H9 (cell line): ENCODE measurements at regions not wholly inside any gene's neighbourhood (a gene's known extent, or its start where the extent isn't known, plus 50 kb on each side); places are given as distances from the start of the nearest gene placed in this dataset.

Source experiments
- DNase-seq: peaks from one replicate; pipeline ENCODE4 v3.0.0-alpha.2; 2017
- H2AFZ ChIP-seq: one replicate; pipeline ENCODE4 v1.6.1; 2013; ENCODE audit warnings: mild to moderate bottlenecking, low read length, control low read depth, moderate library complexity
- H2AK5ac ChIP-seq: 2 replicates; pipeline ENCODE4 v1.6.1; 2013; ENCODE audit warnings: low read length, control low read depth, mixed read lengths; ENCODE audit not compliant: insufficient read length
- H2BK120ac ChIP-seq: one replicate; pipeline ENCODE4 v1.6.1; 2013; ENCODE audit warnings: low read depth, mild to moderate bottlenecking, low read length, control low read depth, inconsistent platforms; ENCODE audit not compliant: poor library complexity, severe bottlenecking
- H2BK12ac ChIP-seq: 2 replicates; pipeline ENCODE4 v1.6.1; 2013; ENCODE audit warnings: low read length, control low read depth, mixed read lengths, low read depth; ENCODE audit not compliant: insufficient read length
- H2BK15ac ChIP-seq: 2 replicates; pipeline ENCODE4 v1.6.1; 2013; ENCODE audit warnings: low read depth, low read length, control low read depth
- H2BK20ac ChIP-seq: one replicate; pipeline ENCODE4 v1.6.1; 2013; ENCODE audit warnings: low read depth, mild to moderate bottlenecking, low read length, control low read depth, inconsistent platforms; ENCODE audit not compliant: poor library complexity, severe bottlenecking
- H2BK5ac ChIP-seq: 2 replicates; pipeline ENCODE4 v1.6.1; 2013; ENCODE audit warnings: low read length, control low read depth, mixed read lengths; ENCODE audit not compliant: insufficient read length
- H3K14ac ChIP-seq: 2 replicates; pipeline ENCODE4 v1.6.1; 2013; ENCODE audit warnings: low read length, control low read depth; ENCODE audit not compliant: insufficient read depth
- H3K18ac ChIP-seq: 2 replicates; pipeline ENCODE4 v1.6.1; 2013; ENCODE audit warnings: low read depth, mild to moderate bottlenecking, mixed read lengths, low read length, control low read depth; ENCODE audit not compliant: insufficient read length
- H3K23ac ChIP-seq: 2 replicates; pipeline ENCODE4 v1.6.1; 2013; ENCODE audit warnings: low read length, control low read depth, mixed read lengths, low read depth; ENCODE audit not compliant: insufficient read length
- H3K23me2 ChIP-seq: 2 replicates; pipeline ENCODE4 v1.6.1; 2013; ENCODE audit warnings: low read depth, mild to moderate bottlenecking, mixed read lengths, low read length, control low read depth; ENCODE audit not compliant: insufficient read length, poor library complexity, severe bottlenecking
- H3K27ac ChIP-seq: 2 replicates; pipeline ENCODE4 v1.5.1; 2013; ENCODE audit warnings: low read length, control low read depth, mixed read lengths, low read depth; ENCODE audit not compliant: insufficient read length
- H3K27me3 ChIP-seq: 2 replicates; pipeline ENCODE4 v1.6.1; 2013; ENCODE audit warnings: low read length, control low read depth, inconsistent platforms; ENCODE audit not compliant: insufficient read depth
- H3K4ac ChIP-seq: 2 replicates; pipeline ENCODE4 v1.6.1; 2013; ENCODE audit warnings: low read depth, mild to moderate bottlenecking, control low read depth, inconsistent platforms, low read length, moderate library complexity
- H3K4me1 ChIP-seq: 2 replicates; pipeline ENCODE4 v1.6.1; 2013; ENCODE audit warnings: low read length, control low read depth, inconsistent platforms; ENCODE audit not compliant: insufficient read depth
- H3K4me2 ChIP-seq: 2 replicates; pipeline ENCODE4 v1.6.1; 2013; ENCODE audit warnings: low read length, control low read depth, mixed read lengths; ENCODE audit not compliant: insufficient read length, insufficient read depth
- H3K56ac ChIP-seq: 2 replicates; pipeline ENCODE4 v1.6.1; 2013; ENCODE audit warnings: low read depth, mild to moderate bottlenecking, mixed read lengths, low read length, control low read depth; ENCODE audit not compliant: insufficient read length
- H3K79me1 ChIP-seq: 2 replicates; pipeline ENCODE4 v1.6.1; 2013; ENCODE audit warnings: low read depth, mild to moderate bottlenecking, moderate library complexity, low read length, control low read depth, inconsistent platforms; ENCODE audit not compliant: insufficient read depth, poor library complexity, severe bottlenecking
- H3K79me2 ChIP-seq: 2 replicates; pipeline ENCODE4 v1.6.1; 2013; ENCODE audit warnings: low read length, control low read depth, inconsistent platforms; ENCODE audit not compliant: insufficient read depth
- H3K9ac ChIP-seq: 2 replicates; pipeline ENCODE4 v1.6.1; 2013; ENCODE audit warnings: low read length, control low read depth, mixed read lengths; ENCODE audit not compliant: insufficient read length; ENCODE audit errors: extremely low read depth
- H3K9me3 ChIP-seq: one replicate; pipeline ENCODE4 v1.6.1; 2013; ENCODE audit warnings: low read depth, low read length, inconsistent platforms; ENCODE audit not compliant: control insufficient read depth
- H3T11ph ChIP-seq: one replicate; pipeline ENCODE4 v1.6.1; 2013; ENCODE audit warnings: mild to moderate bottlenecking, low read length, control low read depth, inconsistent platforms
- H4K20me1 ChIP-seq: one replicate; pipeline ENCODE4 v1.6.1; 2013; ENCODE audit not compliant: control insufficient read depth, insufficient read length, insufficient read depth
- H4K5ac ChIP-seq: 2 replicates; pipeline ENCODE4 v1.6.1; 2013; ENCODE audit warnings: low read depth, mild to moderate bottlenecking, mixed read lengths, low read length, control low read depth; ENCODE audit not compliant: insufficient read length
- H4K8ac ChIP-seq: replicated peaks from 2 replicates; pipeline ENCODE4 v1.6.1; 2013; ENCODE audit warnings: low read length, control low read depth, mixed read lengths, low read depth; ENCODE audit not compliant: insufficient read length
- H4K91ac ChIP-seq: 2 replicates; pipeline ENCODE4 v1.6.1; 2013; ENCODE audit warnings: low read depth, mild to moderate bottlenecking, moderate library complexity, mixed read lengths, low read length, control low read depth; ENCODE audit not compliant: insufficient read length
- H3K27ac Mint-ChIP-seq, 3 experiments: 2 replicates in 2 of 3; 3 replicates in 1 of 3; pipeline ENCODE4 v1.8.0; 2020 to 2021; ENCODE audit warnings: mixed read lengths in 3 of 3, mild to moderate bottlenecking in 1 of 3, moderate library complexity in 1 of 3
- H3K27me3 Mint-ChIP-seq: 2 replicates; pipeline ENCODE4 v1.8.0; 2021; ENCODE audit warnings: low read depth, mild to moderate bottlenecking, moderate library complexity, mixed read lengths
- H3K36me3 Mint-ChIP-seq, 3 experiments: 2 replicates in 2 of 3; 3 replicates in 1 of 3; pipeline ENCODE4 v1.8.0; 2020 to 2021; ENCODE audit warnings: low read depth in 3 of 3, mixed read lengths in 3 of 3; ENCODE audit not compliant: insufficient read depth in 1 of 3
- H3K4me1 Mint-ChIP-seq, 2 experiments: 2 replicates each; pipeline ENCODE4 v1.8.0; 2020; ENCODE audit warnings: mixed read lengths in 2 of 2
- H3K4me3 Mint-ChIP-seq, 2 experiments: 2 replicates in 1 of 2; 3 replicates in 1 of 2; pipeline ENCODE4 v1.8.0; 2020 to 2021; ENCODE audit warnings: mild to moderate bottlenecking in 2 of 2, mixed read lengths in 2 of 2, moderate library complexity in 1 of 2
- H3K9me3 Mint-ChIP-seq, 2 experiments: 2 replicates in 1 of 2; 3 replicates in 1 of 2; pipeline ENCODE4 v1.8.0; 2020; ENCODE audit warnings: mild to moderate bottlenecking in 2 of 2, mixed read lengths in 2 of 2, moderate library complexity in 1 of 2
- CTCF ChIP-seq: fragments of 200-600 bp; sonication (generic); conservative IDR thresholded peaks from 3 replicates; pipeline ENCODE4 v1.8.0; 2021; ENCODE audit warnings: antibody characterized with exemption, mild to moderate bottlenecking
- WGBS: extraction: QIAGEN DNeasy Blood & Tissue Kit; methylation state at CpG from one replicate; pipeline ENCODE4 v1.1.7; 2013; ENCODE audit warnings: missing lambda C conversion rate, low lambda C conversion rate, mixed read lengths; ENCODE audit not compliant: insufficient read length; ENCODE audit errors: extremely low coverage; 5-methylcytosine and 5-hydroxymethylcytosine counted together

GRCh38 chr1:14111121-14111520 is 411.1 kb downstream of the PRDM2 start:
- H2BK20ac ChIP-seq = no peak overlapping the region
- H3K4me1 ChIP-seq = no peaks in the 10 kb centered on the region
- no peak overlapping the region for H2AK5ac ChIP-seq
- H3K27me3 ChIP-seq = no peaks in the 10 kb centered on the region
- H3K79me1 ChIP-seq = no peaks in the 10 kb centered on the region
- H3K56ac ChIP-seq = no peak overlapping the region
- H2AFZ ChIP-seq = no peak overlapping the region
- peak; percentile 25 for DNase-seq
- no CpG with 5 or more reads among the region's 5 CpGs for WGBS
- no peak overlapping the region for H2BK120ac ChIP-seq
- Mint-ChIP-seq H3K4me1 (peaks cover 4 to 8% of the 10 kb centered on the region in 2 experiments), H3K4me3 (no peak overlapping the region), H3K27ac (no peak overlapping the region), H3K36me3 (peaks cover 6 to 9% (median 8%) of the 10 kb centered on the region in 3 experiments), H3K27me3 (peaks cover 3% of the 10 kb centered on the region), H3K9me3 (peaks cover 7 to 8% of the 10 kb centered on the region in 2 experiments)
- no peak overlapping the region for H3K4ac ChIP-seq
- H3T11ph ChIP-seq = no peak overlapping the region
- no peaks in the 10 kb centered on the region for H3K23me2 ChIP-seq
- H3K18ac ChIP-seq = no peak overlapping the region
- H3K23ac ChIP-seq = no peak overlapping the region
- H2BK5ac ChIP-seq = no peak overlapping the region
- H3K9ac ChIP-seq = no peak overlapping the region
- no peak overlapping the region for H2BK15ac ChIP-seq
- no peak overlapping the region for H4K5ac ChIP-seq
- no peaks in the 10 kb centered on the region for H4K20me1 ChIP-seq
- no peaks in the 10 kb centered on the region for H3K79me2 ChIP-seq
- no peak overlapping the region for H3K27ac ChIP-seq
- H4K91ac ChIP-seq = no peak overlapping the region
- no peak overlapping the region for H3K14ac ChIP-seq
- no peak overlapping the region for H3K4me2 ChIP-seq
- peak; percentile 32; the same call in 2 of the 3 replicates for TF ChIP-seq CTCF
- no peak overlapping the region for H4K8ac ChIP-seq
- no peaks in the 10 kb centered on the region for H3K9me3 ChIP-seq
- no peak overlapping the region for H2BK12ac ChIP-seq
